ENCODE measurements at regions not wholly inside any gene's neighbourhood (a gene's known extent, or its start where the extent isn't known, plus 50 kb on each side); places are given as distances from the start of the nearest gene placed in this dataset.

DNA sequence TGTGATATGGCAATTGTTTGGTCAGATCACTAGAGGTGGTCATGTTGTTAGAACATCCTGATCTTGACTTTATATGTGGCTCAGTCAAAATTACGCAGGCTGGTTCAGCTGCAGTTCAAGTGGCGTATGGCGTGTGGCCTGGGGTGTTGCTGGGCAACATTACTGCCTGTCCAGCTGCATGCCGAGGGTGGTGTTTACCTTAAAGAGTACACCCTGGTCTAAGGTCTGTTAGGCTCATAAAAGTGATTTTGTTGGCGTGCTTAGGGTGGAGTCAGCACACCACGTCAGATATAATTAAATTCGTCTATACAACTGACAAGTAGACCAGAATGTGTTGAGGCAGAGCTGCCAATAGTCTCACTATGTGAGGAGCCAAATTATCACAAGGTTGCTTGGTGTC is 55.6 kb upstream of the NEDD9 start:
- TF ChIP-seq POLR2A (IDR thresholded peaks at IDR 0.05; ENCODE audit: low read depth, low read length): no peak
- FAIRE-seq (no peak), DNase-seq (ENCODE audit: insufficient read length, low spot score) (no peak)

DNA sequence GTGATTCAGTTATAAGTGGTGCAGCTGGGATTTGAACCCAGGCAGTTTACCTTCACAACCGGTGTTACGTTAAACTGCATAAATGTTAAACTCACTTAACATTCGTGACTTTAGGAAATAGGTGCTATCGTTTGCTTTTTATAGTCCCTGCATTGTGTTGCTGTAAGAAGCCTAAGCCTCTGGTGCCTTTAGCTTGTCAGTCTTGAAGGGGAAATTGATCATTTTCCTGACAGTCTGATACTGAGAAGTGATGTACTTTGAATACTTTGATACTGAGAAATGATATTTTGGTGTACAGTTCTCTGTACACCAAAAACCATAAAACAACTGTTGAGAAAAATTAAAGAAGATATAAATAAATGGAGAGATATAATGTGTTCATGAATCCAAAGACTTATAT is 52.5 kb upstream of the NEDD9 start:
- DNase-seq (ENCODE audit: insufficient read length, low spot score): no peak
- TF ChIP-seq POLR2A (IDR thresholded peaks at IDR 0.05; ENCODE audit: low read depth, low read length): no peak
- no peak for FAIRE-seq

DNA sequence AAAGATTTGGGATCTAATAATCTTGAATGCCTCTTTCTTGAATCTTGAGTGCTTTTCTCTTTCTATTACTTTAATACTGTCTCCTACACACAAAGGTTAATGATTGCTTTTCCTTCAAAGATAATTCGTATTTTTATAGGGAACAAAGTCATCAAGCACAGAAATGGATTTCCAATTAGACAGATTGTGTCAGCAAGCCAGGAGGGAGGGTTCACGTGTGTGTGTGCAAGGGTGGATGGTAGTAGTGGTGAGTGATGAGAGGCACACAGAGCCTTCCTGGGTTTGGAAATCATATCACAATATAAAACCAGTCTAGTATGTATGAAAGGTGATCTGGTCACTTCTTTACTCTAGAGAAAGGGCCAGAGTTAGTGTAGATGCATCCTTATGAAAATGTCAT is 51.2 kb upstream of the NEDD9 start:
- FAIRE-seq: no peak
- no peak for TF ChIP-seq POLR2A (IDR thresholded peaks at IDR 0.05; ENCODE audit: low read depth, low read length)
- DNase-seq (ENCODE audit: insufficient read length, low spot score): no peak

DNA sequence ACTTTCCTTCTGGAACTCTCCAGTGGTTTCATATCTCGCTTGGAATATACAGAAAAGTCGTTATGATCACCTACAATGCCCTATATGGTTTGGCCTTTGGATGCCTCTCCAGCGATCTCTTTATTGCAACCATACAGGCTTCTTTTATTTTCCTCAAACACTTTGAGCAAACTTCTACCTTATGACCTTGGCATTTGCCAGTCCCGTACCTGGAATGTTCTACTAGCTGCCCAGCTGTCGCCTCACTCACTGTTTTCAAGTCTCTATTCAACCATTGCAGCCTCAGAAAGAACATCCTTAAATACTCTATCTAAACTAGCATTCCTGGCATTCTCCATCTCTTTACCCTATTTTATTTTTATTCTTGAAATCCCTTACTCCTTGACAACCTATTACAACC is 50.4 kb upstream of the NEDD9 start:
- DNase-seq (ENCODE audit: insufficient read length, low spot score): no peak
- no peak for TF ChIP-seq POLR2A (IDR thresholded peaks at IDR 0.05; ENCODE audit: low read depth, low read length)
- no peak for FAIRE-seq

Measured in H54 (cell line).